ENCODE measurements at regions not wholly inside any gene's neighbourhood (a gene's known extent, or its start where the extent isn't known, plus 50 kb on each side); places are given as distances from the start of the nearest gene placed in this dataset.
"Not testable (repeated sequence)": the region's sequence is repeated elsewhere in the genome, so short reads cannot be mapped to it uniquely, and the experiment has no call there.

GRCh38 chr5:99437986-99438385 is 509.2 kb upstream of the CHD1 start:
- no peak for DNase-seq (ENCODE audit: low read depth)

GRCh38 chr5:99423396-99423795 is 494.6 kb upstream of the CHD1 start:
- not testable (repeated sequence) for DNase-seq (ENCODE audit: low read depth)

GRCh38 chr5:99418640-99419039 is 489.8 kb upstream of the CHD1 start:
- DNase-seq (ENCODE audit: low read depth): not testable (repeated sequence)

GRCh38 chr5:99410386-99410785 is 481.6 kb upstream of the CHD1 start:
- not testable (repeated sequence) for DNase-seq (ENCODE audit: low read depth)

DNA sequence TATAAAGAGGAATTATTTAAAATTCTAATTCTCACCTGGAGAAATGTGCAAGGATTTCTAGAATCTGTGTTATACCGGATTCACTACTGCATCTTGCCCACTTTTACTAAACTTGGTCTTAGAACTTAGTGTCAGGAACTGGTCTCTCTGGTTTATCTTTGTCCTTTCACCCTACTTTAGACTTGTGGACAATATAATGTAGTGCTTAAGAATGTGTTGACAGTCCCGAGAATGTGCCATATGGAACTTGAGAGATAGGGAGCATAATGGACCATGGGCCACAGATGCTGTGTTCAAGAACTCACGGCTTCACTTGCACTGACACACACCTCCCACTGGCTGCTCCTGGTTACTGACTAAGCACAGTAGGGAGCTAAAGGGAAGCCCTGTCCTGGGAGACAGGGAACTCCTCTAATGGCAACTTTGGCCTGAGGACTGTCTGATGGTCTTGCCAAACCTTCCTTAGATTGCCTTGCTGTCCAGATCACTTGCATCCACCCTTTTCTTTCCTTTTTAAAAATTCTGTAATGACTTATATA is 476.0 kb upstream of the CHD1 start:
- not testable (repeated sequence) for DNase-seq (ENCODE audit: low read depth)

DNA sequence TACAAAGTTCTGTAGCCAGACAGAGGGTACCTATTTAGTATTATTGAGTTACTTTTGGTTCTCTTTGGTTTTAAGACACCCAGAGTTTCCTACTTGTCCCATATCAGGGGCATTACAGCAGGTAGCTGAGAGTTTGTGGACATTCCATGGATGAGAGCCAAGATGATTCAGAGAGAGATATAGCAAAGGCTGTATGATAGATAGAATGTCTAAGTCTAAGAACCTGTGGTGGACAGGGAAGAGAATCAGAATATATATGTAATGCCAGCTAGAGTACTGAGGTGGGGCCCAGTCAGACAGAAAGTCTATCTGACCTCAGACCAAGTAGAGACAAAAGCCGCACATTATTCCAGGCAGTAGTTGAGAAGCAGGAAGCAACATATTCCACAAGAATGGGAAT is 471.8 kb upstream of the CHD1 start:
- not testable (repeated sequence) for DNase-seq (ENCODE audit: low read depth)

GRCh38 chr5:99398976-99399375 is 470.2 kb upstream of the CHD1 start:
- no peak for DNase-seq (ENCODE audit: low read depth)

DNA sequence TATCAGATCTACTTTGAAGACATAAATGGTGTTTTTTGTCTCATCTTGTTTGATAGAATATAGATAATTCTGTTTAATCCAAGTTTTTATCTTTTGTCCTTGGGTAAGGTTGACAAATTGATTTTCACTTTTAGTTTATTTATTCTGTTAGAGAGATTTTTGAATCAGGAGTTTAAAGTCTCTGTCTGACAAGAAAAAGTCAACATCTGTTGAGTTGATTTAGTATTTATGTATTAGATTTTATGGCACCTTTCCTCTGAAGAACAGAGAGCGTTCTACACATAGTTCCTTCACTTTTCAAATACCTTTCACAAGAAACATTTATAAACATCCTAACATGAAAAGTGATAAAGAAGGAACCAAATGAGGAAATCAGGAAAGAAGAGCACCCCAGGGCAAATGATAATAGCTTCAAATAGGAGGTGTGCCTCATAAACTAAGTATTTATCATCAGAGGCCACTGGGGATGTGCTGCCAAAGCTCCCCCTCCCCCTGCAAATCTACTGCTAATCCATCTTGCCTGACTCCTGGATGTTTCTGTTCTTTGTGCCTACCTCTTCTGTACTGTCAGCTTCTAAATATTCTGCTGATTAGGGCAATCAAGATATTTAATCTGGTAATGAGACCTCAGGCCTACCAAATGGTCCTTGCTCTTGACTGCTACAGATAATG is 457.7 kb upstream of the CHD1 start:
- DNase-seq (ENCODE audit: low read depth): no peak

DNA sequence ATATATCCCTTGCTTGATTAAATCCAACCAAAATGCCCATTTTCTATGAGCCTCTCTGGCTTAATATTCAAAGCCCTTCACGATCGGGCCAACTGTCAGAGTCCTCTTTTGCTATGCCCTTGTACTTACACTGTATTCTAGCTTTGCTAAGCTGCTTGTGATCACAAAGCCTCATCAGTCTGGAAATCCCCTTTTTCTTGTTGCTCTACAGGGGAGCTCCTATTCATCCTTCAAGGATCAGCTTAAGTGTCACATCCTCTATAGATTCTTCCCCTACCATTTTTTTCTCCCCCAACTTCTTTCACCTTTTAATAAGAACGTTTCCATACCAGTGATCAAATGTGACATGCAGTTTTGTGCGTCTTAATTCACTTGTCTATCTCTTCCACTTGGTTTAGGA is 450.4 kb upstream of the CHD1 start:
- DNase-seq (ENCODE audit: low read depth): no peak

- no peak for DNase-seq (ENCODE audit: low read depth)
Observed at GRCh38 chr5:99378443-99378842, 449.6 kb upstream of the CHD1 start.

- DNase-seq (ENCODE audit: low read depth): no peak
Observed at GRCh38 chr5:99369797-99370593, 441.2 kb upstream of the CHD1 start.

DNA sequence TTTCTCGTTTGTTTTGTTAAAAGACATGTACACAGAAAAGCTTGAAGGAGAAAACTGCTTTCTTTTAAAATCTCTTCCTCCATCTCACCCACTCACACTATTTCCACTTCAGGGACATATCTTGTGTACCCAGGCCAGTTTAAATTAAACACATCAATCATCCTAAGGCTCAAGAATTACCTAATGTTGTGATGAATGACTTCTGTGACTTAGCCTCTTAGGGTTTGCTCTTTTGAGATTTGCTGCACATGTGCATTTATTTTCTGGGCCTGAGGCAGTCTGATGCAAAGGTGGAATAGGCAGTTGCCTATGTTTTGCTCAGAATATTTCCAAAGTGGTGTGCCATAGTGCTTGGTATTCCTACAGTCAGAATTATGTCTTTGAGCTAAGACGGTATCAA is 439.9 kb upstream of the CHD1 start:
- no peak for DNase-seq (ENCODE audit: low read depth)

DNA sequence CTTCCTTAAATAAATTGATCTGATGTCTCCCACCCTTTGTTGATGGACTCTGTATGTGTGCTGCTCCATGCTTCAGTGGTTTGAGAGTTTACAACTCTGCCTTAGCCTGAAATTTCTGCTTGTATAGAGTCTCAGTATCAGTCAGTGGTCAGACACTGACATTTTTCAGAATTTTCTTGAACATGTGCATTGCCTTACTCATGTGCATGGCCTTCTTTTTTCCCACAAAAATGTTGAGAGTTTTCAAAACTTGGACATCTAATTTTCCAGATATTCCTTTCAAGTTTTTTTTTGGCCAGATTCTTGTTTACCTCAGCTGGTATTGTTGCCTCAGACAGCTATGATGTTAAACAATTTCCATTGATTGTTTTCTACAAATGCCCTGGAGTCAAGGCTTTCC is 427.1 kb upstream of the CHD1 start:
- no peak for DNase-seq (ENCODE audit: low read depth)

GRCh38 chr5:99349787-99350186 is 421.0 kb upstream of the CHD1 start:
- no peak for DNase-seq (ENCODE audit: low read depth)

- DNase-seq (ENCODE audit: low read depth): no peak
Observed at GRCh38 chr5:99348597-99348996, 419.8 kb upstream of the CHD1 start.

DNA sequence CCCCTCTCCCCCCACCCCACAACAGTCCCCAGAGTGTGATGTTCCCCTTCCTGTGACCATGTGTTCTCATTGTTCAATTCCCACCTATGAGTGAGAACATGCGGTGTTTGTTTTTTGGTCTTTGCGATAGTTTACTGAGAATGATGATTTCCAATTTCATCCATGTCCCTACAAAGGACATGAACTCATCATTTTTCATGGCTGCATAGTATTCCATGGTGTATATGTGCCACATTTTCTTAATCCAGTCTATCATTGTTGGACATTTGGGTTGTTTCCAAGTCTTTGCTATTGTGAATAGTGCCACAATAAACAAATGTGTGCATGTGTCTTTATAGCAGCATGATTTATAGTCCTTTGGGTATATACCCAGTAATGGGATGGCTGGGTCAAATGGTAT is 411.0 kb upstream of the CHD1 start:
- not testable (repeated sequence) for DNase-seq (ENCODE audit: low read depth)

GRCh38 chr5:99334936-99335335 is 406.1 kb upstream of the CHD1 start:
- DNase-seq (ENCODE audit: low read depth): no peak

DNA sequence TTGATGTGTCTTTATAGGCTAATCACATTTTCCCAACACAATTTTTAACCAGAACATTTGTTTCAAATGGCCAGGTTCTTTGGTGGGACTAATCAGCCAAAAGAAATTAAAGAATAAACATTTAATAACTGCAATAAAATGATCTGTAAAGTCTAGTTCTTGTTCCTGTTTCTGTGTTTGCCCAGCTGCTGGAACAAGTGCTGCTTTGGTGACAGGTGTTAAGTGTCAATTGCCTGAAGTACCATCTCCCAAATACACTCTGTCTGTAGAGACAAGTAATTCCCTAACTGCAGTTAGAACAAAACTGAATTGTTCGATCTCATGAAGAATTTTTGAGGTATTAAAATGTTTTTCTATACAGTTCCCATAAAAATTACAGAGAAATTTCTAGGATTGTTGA is 402.3 kb upstream of the CHD1 start:
- no peak for DNase-seq (ENCODE audit: low read depth)

DNA sequence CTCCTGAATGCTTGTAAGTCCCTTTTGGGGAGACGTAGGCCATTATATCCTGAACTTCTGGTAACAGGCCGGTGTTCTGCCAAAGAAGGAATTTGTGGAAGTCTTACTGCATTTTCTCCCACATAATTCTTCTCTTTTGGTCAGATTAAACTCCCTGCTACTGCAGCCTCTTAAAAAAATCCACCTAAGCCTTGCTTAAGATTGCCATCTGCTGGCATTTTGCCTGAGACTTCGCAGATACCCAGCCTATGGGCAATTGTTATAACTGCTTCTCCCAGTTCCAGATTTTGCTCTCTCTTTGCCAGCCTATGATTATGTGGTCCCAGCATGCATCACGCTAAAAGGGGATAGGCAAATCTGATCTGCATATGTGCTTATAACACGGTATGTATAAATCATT is 391.6 kb upstream of the CHD1 start:
- DNase-seq (ENCODE audit: low read depth): no peak

DNA sequence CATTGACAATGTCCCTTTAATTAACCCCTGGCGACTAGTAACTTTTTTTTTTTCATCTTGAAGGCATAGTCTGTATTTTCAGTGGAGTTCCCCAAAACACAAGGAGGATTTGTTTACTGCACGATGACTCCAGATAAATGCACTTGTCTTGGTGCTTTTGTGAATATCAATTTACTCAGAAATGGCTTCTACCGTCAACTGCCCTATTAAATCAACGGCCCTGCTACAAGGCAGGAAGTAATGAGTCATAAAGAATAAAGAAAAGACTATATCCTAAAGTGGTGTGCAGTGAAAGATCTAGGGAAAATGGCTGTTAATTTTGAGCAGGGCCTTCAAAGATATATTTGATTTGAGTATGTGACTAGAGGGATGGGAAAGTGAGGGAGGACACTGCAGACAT is 388.3 kb upstream of the CHD1 start:
- no peak for DNase-seq (ENCODE audit: low read depth)

- no peak for DNase-seq (ENCODE audit: low read depth)
Observed at GRCh38 chr5:99316484-99316883, 387.7 kb upstream of the CHD1 start.

- DNase-seq (ENCODE audit: low read depth): no peak
Observed at GRCh38 chr5:99315413-99316183, 386.8 kb upstream of the CHD1 start.

DNA sequence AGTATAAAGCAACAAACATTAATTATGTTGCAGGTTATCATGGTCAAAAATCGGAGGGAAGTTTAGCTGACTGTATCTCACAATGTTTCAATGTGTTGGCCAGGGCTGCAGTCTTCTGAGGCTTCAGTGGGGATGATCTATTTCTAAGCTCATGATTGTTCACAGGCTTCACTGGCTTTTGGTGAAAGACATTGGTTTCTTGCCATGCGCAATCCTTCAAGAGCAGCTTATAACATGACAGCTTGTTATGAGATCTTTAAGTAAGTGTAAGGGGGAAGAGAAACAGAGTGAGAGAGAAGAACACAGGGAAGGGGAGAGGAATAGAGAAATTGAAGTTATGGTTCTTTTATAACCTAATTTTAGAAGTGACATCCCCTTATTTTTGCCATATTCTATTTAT is 385.9 kb upstream of the CHD1 start:
- no peak for DNase-seq (ENCODE audit: low read depth)
